ENCODE measurements at regions not wholly inside any gene's neighbourhood (a gene's known extent, or its start where the extent isn't known, plus 50 kb on each side); places are given as distances from the start of the nearest gene placed in this dataset.
A peak's percentile ranks its signal among the peaks of the same experiment; 100 is the strongest.

- POLR2A ChIA-PET, result no interaction called here
- no peak overlapping the region for H3K4me2 ChIP-seq
- FAIRE-seq (no peak), ATAC-seq (no peak), DNase-seq (ENCODE audit: low read depth in 1 of 2, low spot score in 1 of 2) (no peak)
- WGBS (ENCODE audit: missing lambda C conversion rate), result 63% methylated on average over 4 of the region's 4 CpGs
- TF ChIP-seq GATA3 (IDR thresholded peaks at IDR 0.05; ENCODE audit: borderline replicate concordance) (no peak), FOXS1 (CRISPR knock-in tag; IDR thresholded peaks at IDR 0.05) (no peak), REST (IDR thresholded peaks at IDR 0.05) (no peak)
- no peak overlapping the region for H3K27ac ChIP-seq
- CTCF ChIA-PET, result interaction anchor here (0.9 to 9.4 kb wide), 13 partner anchors 19 to 519 kb away, joined by 3 to 135 read pairs (median 4); partner anchors contain the start of gene TRPC7
- H3K4me3 ChIP-seq, result no peak overlapping the region
- no peaks in the 10 kb centered on the region for H3K4me1 ChIP-seq
- H3K9me3 ChIP-seq, result no peaks in the 10 kb centered on the region
These were observed 403.1 kb upstream of the TRPC7 start for GRCh38 chr5:136768457-136768856.

- no peak for ATAC-seq
- H3K4me1 ChIP-seq, result no peaks in the 10 kb centered on the region
- no peaks in the 10 kb centered on the region for H3K9me3 ChIP-seq
- no peak overlapping the region for H3K4me2 ChIP-seq
- TF ChIP-seq ESRRA (IDR thresholded peaks at IDR 0.05; ENCODE audit: borderline replicate concordance, low read length) (no peak), MAX (IDR thresholded peaks at IDR 0.05) (no peak), TFCP2L1 (CRISPR knock-in tag; IDR thresholded peaks at IDR 0.05) (no peak), KDM5A (IDR thresholded peaks at IDR 0.05) (no peak), EHMT2 (IDR thresholded peaks at IDR 0.05; ENCODE audit: low read depth) (no peak), PBX3 (IDR thresholded peaks at IDR 0.05) (no peak), EP300 (IDR thresholded peaks at IDR 0.05) (no peak), KDM1A (IDR thresholded peaks at IDR 0.05; ENCODE audit: low read depth) (no peak), CEBPB (IDR thresholded peaks at IDR 0.05) (no peak), JUNB (IDR thresholded peaks at IDR 0.05) (no peak), CBX8 (IDR thresholded peaks at IDR 0.05) (no peak), REST (IDR thresholded peaks at IDR 0.05) (no peak), HEYL (CRISPR knock-in tag; IDR thresholded peaks at IDR 0.05) (no peak), BCL3 (IDR thresholded peaks at IDR 0.05) (no peak), BHLHE40 (IDR thresholded peaks at IDR 0.05; ENCODE audit: low read depth, low read length) (no peak), ELK1 (IDR thresholded peaks at IDR 0.05; ENCODE audit: low read depth, low read length) (no peak)
- H3K27ac ChIP-seq, result no peak overlapping the region
- peak in 1 of 2 experiments; percentile 10 for DNase-seq (ENCODE audit: low read depth in 1 of 2, low spot score in 1 of 2)
- H3K4me3 ChIP-seq, result no peak overlapping the region
- FAIRE-seq, result no peak
- POLR2A ChIA-PET, result no interaction called here
- WGBS (ENCODE audit: missing lambda C conversion rate), result 24% methylated on average over 3 of the region's 3 CpGs
- CTCF ChIA-PET, result interaction anchor here (9.3 to 9.4 kb wide), 2 partner anchors 402 to 517 kb away, joined by 132 to 135 read pairs; partner anchors contain the start of gene TRPC7
These were observed 401.1 kb upstream of the TRPC7 start for GRCh38 chr5:136766456-136766855.

Data from A549 (cell line).